HG03469 (cell line): ENCODE measurements at regions not wholly inside any gene's neighbourhood (a gene's known extent, or its start where the extent isn't known, plus 50 kb on each side); places are given as distances from the start of the nearest gene placed in this dataset.

ENCODE experiments used
- ATAC-seq: cut with Tn5 transposase; IDR thresholded peaks from one replicate; pipeline ENCODE4 v1.9.1; 2021; ENCODE audit warnings: mild to moderate bottlenecking, moderate library complexity, moderate number of reproducible peaks; ENCODE audit not compliant: unreplicated experiment

DNA sequence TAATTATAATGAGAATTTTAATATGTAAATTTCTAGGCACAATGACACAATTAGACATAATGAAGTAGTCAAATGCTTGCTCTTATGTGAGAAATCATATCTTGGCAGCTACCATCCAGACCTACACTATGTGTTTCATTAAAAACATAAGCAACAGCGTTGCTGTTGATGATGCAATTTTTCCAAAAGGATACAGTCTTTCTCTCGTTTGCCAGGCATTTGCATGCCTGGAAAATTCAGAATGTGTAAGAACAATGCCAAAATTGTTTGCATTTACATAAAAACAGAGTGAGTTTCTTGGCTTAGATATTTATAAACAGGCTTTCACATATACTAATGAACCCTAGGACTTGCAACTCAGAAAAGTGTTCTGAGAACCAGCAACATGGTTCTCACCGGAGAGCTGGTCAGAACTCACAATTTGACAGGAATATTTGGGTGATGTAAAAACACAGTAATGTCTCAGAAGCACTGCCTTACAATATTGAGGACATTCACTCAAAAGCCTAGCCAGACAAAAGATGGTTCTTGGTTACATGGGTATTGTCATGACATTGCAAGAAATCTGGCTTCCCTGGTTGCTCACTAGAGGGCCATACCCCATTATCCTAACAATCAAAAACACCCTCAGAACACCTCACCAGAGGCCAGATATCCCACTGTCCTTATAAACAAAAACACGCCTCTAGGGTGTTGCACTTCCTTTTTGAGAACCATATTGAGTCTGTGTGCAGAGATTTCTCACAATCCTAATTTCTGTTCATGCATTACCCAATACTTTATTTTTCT is 1029.0 kb upstream of the AGA start:
- no peak for ATAC-seq

DNA sequence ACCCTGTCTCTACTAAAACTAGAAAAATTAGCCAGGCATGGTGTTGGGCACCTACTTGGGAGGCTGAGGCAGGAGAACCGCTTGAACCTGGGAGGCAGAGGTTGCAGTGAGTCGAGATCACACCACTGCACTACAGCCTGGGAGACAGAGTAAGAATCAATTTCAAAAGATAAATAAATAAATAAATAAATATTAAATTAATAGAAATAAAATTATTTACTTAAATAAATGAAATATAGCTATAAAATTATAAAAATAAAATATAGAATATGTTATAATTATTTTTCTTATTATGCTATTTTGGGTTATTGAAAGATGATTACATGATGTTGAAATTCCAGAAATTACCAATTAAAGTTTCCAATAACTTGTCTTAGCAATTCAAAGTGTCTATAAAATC is 1029.8 kb upstream of the AGA start:
- ATAC-seq = no peak

DNA sequence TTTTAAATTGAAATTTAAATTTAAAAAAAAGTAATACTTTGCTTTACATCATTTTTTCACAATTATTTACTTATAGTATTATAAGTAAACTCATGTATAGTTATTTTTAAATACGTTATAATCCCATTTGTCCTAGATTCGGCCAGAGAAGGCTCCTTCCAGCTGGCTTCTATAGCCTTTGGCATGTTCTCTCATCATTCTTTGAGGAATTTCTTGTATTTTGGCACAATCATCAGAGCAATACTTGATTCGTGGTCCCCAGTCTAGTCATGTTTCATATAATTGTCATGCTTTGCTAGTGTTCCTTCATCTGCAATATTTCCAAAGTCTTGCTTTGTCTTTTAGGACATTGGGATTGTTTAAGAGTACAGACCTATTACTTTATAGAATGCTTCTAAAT is 1037.9 kb upstream of the AGA start:
- ATAC-seq = no peak

- ATAC-seq = no peak
Observed at GRCh38 chr4:178480881-178481280, 1038.6 kb upstream of the AGA start.

DNA sequence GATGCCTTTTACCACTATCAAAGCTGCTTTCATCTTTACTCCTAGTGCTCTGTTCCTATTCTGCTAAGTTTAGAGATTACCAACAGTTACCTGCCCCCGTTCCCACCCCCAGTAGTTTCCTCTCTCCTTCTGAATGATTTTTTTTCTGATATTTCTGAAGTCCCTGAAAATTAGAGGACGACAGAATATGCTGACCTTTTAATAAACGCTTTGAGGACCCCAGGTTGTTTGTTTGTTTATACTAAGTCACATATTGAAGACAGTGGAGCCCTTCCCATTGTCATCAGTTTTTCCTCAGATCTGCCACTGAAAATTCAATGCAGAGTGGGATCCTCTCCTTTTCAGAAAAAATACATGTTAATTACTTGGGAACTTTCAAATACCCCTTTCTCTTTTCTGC is 1039.3 kb upstream of the AGA start:
- no peak for ATAC-seq

- ATAC-seq = no peak
Observed at GRCh38 chr4:178523038-178523437, 1080.8 kb upstream of the AGA start.

DNA sequence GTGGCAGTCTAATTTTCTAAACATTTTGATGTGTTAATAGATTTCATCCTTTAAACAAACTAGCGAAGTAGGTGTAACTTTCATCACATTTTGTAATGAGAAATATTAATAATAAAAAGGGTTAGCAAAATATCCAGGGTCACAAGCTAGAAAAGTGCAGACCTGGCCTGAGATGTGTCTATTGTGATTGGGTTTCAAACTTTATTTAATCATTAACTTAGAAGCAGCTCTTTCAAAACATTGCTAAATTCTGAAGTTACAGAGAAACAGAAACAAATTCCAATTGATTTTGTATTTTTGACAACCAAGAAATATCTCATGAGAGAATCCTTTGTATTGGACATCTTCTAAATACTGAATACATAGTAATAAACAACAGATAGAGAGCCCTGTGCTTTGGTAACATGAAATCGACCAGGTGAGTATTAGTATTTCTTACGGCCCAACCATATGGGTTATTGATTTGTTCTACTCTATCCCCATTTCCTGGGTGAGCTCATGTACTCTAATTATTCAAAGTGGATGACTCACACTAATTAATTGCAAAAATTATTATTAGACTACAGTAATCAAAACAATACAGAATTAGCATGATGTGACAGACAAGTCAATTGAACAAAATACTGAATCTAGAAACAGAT is 1093.8 kb upstream of the AGA start:
- ATAC-seq = no peak

DNA sequence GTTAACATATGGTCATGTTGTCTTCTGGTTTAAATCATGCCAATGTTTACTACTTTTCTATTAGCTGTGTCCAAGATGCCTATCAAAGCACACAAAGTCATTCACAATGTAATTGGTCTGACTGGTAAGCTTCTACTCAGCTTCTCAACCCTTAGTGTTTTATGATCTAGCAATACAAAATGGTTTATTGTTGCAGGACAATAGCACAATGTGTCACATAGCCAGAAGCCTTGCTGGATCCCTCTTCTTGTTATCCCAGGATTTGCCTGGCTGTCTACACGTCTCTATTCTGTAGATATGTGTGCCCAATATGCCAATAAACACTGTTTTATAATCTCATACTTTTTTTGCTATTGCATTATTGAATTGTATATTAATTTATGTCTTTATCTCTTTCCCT is 1111.0 kb upstream of the AGA start:
- no peak for ATAC-seq

DNA sequence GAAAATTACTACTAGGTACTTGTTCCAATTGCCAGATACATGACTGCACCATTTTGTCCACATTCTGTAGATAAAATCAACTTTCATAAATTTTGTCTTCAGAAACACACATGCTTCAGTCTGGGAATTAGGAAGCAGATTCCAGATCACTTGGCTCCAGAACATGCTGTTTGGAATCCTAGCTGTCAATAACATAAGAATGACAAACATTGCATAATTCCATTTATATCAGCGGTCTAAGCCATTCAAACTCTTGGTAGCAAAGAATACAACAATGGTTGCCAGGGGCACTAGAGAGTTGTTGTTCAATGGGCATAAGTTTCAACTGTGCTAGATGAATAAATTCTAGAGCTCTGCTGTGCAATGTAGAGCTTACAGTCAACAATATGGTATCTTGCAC is 1112.1 kb upstream of the AGA start:
- no peak for ATAC-seq

DNA sequence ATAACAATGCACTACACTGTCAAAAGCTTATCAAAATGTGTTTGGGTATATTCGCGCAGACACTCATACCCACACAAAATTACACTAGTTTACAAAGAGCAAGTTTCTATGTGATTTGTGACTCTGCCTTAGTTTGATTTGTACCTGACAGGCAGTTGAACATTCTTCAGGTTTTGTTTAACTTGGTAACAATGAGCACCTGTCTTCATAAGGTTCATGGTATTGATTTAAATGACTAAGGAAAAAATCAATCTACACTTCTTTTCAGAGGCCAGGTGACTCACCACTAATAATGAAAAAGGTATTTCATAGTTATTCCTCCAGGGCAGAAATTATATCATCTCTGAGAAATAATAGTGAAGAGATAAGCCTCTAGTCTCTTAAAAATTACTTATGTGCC is 1114.6 kb upstream of the AGA start:
- no peak for ATAC-seq

DNA sequence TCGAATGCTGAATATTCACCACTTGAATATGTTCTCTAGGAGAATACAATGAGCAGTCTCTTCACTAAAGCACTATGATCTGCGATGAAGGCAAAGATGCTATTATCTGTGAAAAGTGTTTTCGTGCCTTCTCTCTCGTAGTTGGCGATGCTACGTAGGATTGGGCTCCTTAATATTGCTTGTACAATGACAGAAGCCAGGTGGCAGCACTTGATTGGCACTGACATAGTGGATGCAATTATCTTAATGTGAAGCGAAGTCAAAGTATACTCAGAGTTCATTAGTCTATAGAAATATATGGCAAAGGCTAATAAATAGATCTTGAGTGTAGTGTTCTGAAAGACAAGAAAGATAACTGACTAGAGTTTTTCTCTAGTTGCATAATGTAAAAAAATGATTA is 1135.7 kb upstream of the AGA start:
- no peak for ATAC-seq

- no peak for ATAC-seq
Observed at GRCh38 chr4:178595500-178596138, 1153.4 kb upstream of the AGA start.

DNA sequence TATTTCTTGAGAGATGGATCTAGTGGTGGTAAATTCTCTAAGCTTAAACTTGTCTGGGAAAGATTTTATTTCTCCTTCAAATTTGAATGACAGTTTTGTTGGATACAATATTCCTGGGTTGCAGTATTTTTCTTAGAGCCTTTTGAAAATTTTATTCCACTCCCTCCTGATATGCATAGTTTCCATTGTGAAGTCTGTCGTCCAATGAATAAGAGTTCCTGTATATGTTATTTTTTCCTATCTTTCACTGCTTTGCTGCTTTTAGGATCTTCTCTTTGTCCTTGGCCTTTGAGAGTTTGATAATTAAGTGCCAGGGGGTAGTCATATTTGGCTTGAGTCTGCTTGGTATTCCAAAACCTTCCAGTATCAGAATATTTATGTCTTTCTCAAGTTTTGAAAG is 1156.4 kb upstream of the AGA start:
- no peak for ATAC-seq

DNA sequence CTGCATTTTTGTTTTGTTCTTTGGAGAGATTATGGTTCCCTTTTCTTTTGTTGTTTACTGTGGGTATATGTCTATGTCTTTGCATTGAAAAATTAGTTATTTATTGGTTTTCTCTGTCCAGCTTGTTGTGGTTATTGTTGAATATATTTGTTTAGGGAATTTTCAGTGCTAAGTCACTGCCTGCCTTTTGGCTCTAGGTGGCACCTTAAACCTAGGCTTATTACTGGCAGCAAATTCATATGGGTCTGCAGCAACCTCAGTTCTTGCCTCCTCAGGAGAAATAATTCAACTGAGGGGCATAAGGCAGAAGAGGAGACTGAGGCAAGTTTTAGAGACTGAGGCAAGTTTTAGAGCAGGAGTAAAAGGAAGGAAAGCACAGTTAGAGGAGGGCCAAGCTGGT is 1157.3 kb upstream of the AGA start:
- ATAC-seq = no peak

GRCh38 chr4:178602833-178603232 is 1160.6 kb upstream of the AGA start:
- ATAC-seq = no peak

DNA sequence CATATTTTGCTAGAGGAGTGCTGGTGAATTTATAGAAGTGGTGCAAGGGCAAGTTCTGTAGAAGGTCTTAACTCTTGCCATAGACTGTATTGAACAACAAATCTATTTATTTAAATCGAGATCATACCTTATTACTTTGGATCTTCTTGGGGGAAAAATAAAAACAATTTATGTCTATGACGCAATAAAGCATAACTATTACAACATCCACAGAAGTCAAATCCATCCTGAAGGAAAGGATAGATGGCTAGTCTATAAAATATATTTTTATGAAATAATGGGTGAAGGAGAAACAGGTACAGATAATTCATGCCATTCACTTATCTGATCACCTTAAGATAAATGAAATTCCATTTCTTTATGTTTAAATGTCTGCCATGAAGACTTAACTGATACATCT is 1168.8 kb upstream of the AGA start:
- no peak for ATAC-seq

- no peak for ATAC-seq
Observed at GRCh38 chr4:178612733-178613132, 1170.5 kb upstream of the AGA start.

GRCh38 chr4:178632415-178632814 is 1190.2 kb upstream of the AGA start:
- no peak for ATAC-seq

DNA sequence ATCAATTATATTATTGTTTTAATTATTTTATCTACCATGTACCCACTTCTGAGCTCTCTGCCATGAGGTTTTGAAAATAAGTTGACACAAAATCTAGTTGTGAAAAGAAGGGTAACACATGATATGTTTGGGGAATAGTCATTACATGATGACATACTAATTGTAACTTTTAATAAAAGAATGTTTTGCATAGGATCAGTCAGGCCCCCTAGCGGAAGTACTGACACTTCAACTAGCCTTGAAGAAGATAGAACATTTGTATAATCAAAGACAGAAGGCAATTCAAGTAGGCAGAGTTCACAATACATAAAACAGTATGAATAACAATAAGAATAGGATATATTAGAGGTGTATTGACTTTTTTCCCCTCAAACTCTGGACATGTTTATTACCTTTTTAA is 1191.0 kb upstream of the AGA start:
- no peak for ATAC-seq

DNA sequence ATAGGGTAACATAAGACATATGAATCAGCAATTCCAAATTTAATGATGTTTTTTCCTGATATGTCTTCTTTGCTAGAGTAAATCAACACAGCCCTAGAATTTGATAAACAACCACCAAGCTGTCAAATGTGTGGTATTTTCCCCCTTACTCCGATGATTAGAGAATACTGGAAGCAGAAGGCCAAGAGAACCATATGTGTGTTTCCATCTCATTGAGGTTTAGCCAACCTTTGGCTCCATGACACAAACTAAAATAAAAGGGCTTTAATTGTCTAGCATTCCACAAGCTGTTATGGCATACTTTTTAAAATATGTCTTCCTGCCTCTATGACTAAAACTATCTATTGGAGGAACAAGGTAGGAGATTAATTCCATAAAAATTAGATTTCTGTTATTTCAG is 1222.4 kb upstream of the AGA start:
- no peak for ATAC-seq

- ATAC-seq = no peak
Observed at GRCh38 chr4:178665916-178666315, 1223.7 kb upstream of the AGA start.

- ATAC-seq = no peak
Observed at GRCh38 chr4:178671766-178672165, 1229.5 kb upstream of the AGA start.
